ENCODE measurements at regions not wholly inside any gene's neighbourhood (a gene's known extent, or its start where the extent isn't known, plus 50 kb on each side); places are given as distances from the start of the nearest gene placed in this dataset.

DNA sequence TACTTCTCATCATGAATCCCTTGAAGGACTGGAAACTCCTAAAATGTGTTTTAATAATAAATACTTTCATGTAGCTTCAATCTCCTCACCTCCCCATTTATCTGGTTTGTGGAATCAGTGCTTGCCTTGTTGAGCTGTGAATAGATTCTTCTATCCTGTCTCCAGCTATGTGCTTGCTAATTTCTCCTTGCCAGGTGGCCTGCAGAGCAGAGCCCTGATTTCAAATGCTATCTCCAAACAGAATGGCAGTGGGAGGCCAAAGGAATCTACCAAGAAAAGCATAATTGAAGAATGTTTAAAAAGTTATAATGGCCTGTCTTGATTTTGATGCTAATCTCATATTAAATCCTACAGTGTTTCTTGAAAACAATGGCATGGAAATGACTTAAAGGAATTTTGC, 309.3 kb upstream of the CHORDC1 start:
- no peak overlapping the region for H2AK5ac ChIP-seq (ENCODE audit: low read length, severe bottlenecking)
- no peak for DNase-seq
- H3K4me2 ChIP-seq (ENCODE audit: low read length, poor library complexity, severe bottlenecking), result no peak overlapping the region
- H3K18ac ChIP-seq (ENCODE audit: low read depth in 1 of 2, low read length in 2 of 2), result no peak overlapping the region
- no peak overlapping the region for H3K4ac ChIP-seq (ENCODE audit: low read depth in 1 of 2, low read length in 2 of 2)
- no peak overlapping the region for H4K8ac ChIP-seq (ENCODE audit: low read length)
- no peak overlapping the region for H2BK12ac ChIP-seq (ENCODE audit: low read length in 2 of 2)
- H2BK5ac ChIP-seq (ENCODE audit: low read depth, low read length, poor library complexity, severe bottlenecking), result no peak overlapping the region
- no peaks in the 10 kb centered on the region for H3K4me1 ChIP-seq (ENCODE audit: control insufficient read depth, insufficient read depth, low read depth, low read length)
- no peak overlapping the region for H4K91ac ChIP-seq (ENCODE audit: low read length)
- no peak overlapping the region for H3K9ac ChIP-seq (ENCODE audit: low read length)
- H3K27me3 ChIP-seq (ENCODE audit: control insufficient read depth in 1 of 2, insufficient read depth in 1 of 2, low read length in 2 of 2), result no peaks in the 10 kb centered on the region
- H3K14ac ChIP-seq (ENCODE audit: low read length in 2 of 2), result no peak overlapping the region
- no peak overlapping the region for H3K27ac ChIP-seq (ENCODE audit: low read length, poor library complexity, severe bottlenecking)
- H3K79me1 ChIP-seq (replicated peaks; ENCODE audit: low read length, poor library complexity, severe bottlenecking), result no peaks in the 10 kb centered on the region
- H2BK120ac ChIP-seq (ENCODE audit: low read depth, low read length), result no peak overlapping the region
- H3K4me3 ChIP-seq (ENCODE audit: insufficient read depth in 1 of 2, low read depth in 1 of 2, low read length in 2 of 2), result no peak overlapping the region
- no peak overlapping the region for H3K23ac ChIP-seq (ENCODE audit: low read length in 2 of 2)
- H2BK15ac ChIP-seq (ENCODE audit: low read depth, poor library complexity, severe bottlenecking), result no peak overlapping the region
- H3K36me3 ChIP-seq (ENCODE audit: control insufficient read depth in 1 of 2, insufficient read depth in 2 of 2, low read depth in 1 of 2, low read length in 2 of 2), result no peaks in the 10 kb centered on the region
- H3K9me3 ChIP-seq (ENCODE audit: control insufficient read depth, low read length), result no peaks in the 10 kb centered on the region
- H2AFZ ChIP-seq (ENCODE audit: low read depth, low read length), result no peak overlapping the region

GRCh38 chr11:90531001-90531400, 308.2 kb upstream of the CHORDC1 start:
- H2BK12ac ChIP-seq (ENCODE audit: low read length in 2 of 2), result no peak overlapping the region
- no peak overlapping the region for H2AFZ ChIP-seq (ENCODE audit: low read depth, low read length)
- no peak overlapping the region for H3K14ac ChIP-seq (ENCODE audit: low read length in 2 of 2)
- WGBS, result no CpG with 5 or more reads among the region's 1 CpG
- no peaks in the 10 kb centered on the region for H3K79me1 ChIP-seq (replicated peaks; ENCODE audit: low read length, poor library complexity, severe bottlenecking)
- no peak overlapping the region for H3K9ac ChIP-seq (ENCODE audit: low read length)
- H2BK5ac ChIP-seq (ENCODE audit: low read depth, low read length, poor library complexity, severe bottlenecking), result no peak overlapping the region
- no peak overlapping the region for H2BK15ac ChIP-seq (ENCODE audit: low read depth, poor library complexity, severe bottlenecking)
- H4K91ac ChIP-seq (ENCODE audit: low read length), result no peak overlapping the region
- H2BK120ac ChIP-seq (ENCODE audit: low read depth, low read length), result no peak overlapping the region
- no peaks in the 10 kb centered on the region for H3K27me3 ChIP-seq (ENCODE audit: control insufficient read depth in 1 of 2, insufficient read depth in 1 of 2, low read length in 2 of 2)
- no peak overlapping the region for H2AK5ac ChIP-seq (ENCODE audit: low read length, severe bottlenecking)
- H3K4ac ChIP-seq (ENCODE audit: low read depth in 1 of 2, low read length in 2 of 2), result no peak overlapping the region
- no peak overlapping the region for H3K4me2 ChIP-seq (ENCODE audit: low read length, poor library complexity, severe bottlenecking)
- no peak overlapping the region for H3K18ac ChIP-seq (ENCODE audit: low read depth in 1 of 2, low read length in 2 of 2)
- H3K36me3 ChIP-seq (ENCODE audit: control insufficient read depth in 1 of 2, insufficient read depth in 2 of 2, low read depth in 1 of 2, low read length in 2 of 2), result no peaks in the 10 kb centered on the region
- H3K9me3 ChIP-seq (ENCODE audit: control insufficient read depth, low read length), result no peaks in the 10 kb centered on the region
- H3K27ac ChIP-seq (ENCODE audit: low read length, poor library complexity, severe bottlenecking), result no peak overlapping the region
- no peak overlapping the region for H3K23ac ChIP-seq (ENCODE audit: low read length in 2 of 2)
- H3K4me1 ChIP-seq (ENCODE audit: control insufficient read depth, insufficient read depth, low read depth, low read length), result no peaks in the 10 kb centered on the region
- no peak for DNase-seq
- no peak overlapping the region for H4K8ac ChIP-seq (ENCODE audit: low read length)
- no peak overlapping the region for H3K4me3 ChIP-seq (ENCODE audit: insufficient read depth in 1 of 2, low read depth in 1 of 2, low read length in 2 of 2)

DNA sequence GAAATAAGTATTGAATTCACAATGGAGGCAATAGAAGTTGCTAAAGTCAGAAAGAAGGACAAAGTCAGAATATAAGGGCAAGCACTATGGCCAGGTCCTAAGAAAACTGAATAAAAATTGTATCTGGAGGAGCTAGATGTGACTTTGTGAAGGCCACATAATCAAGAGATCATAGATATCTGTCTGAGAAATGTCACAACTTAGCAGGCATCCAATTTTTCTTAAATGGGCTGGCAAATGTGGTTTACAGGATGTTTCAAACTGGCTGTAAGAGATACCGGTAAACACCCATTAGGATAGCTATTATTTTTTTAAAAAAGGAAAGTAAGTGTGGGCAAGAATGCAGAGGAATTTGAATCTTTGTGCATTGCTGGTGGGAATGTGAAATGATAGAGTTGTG, 303.1 kb upstream of the CHORDC1 start:
- no peak overlapping the region for H3K4me2 ChIP-seq (ENCODE audit: low read length, poor library complexity, severe bottlenecking)
- no peak overlapping the region for H2BK15ac ChIP-seq (ENCODE audit: low read depth, poor library complexity, severe bottlenecking)
- no peaks in the 10 kb centered on the region for H3K79me1 ChIP-seq (replicated peaks; ENCODE audit: low read length, poor library complexity, severe bottlenecking)
- H3K18ac ChIP-seq (ENCODE audit: low read depth in 1 of 2, low read length in 2 of 2), result no peak overlapping the region
- no peaks in the 10 kb centered on the region for H3K9me3 ChIP-seq (ENCODE audit: control insufficient read depth, low read length)
- H3K9ac ChIP-seq (ENCODE audit: low read length), result no peak overlapping the region
- no peak overlapping the region for H2BK120ac ChIP-seq (ENCODE audit: low read depth, low read length)
- H2AK5ac ChIP-seq (ENCODE audit: low read length, severe bottlenecking), result no peak overlapping the region
- H2BK12ac ChIP-seq (ENCODE audit: low read length in 2 of 2), result no peak overlapping the region
- H3K23ac ChIP-seq (ENCODE audit: low read length in 2 of 2), result no peak overlapping the region
- no peak overlapping the region for H4K8ac ChIP-seq (ENCODE audit: low read length)
- no peak overlapping the region for H4K91ac ChIP-seq (ENCODE audit: low read length)
- H3K36me3 ChIP-seq (ENCODE audit: control insufficient read depth in 1 of 2, insufficient read depth in 2 of 2, low read depth in 1 of 2, low read length in 2 of 2), result no peaks in the 10 kb centered on the region
- no peak overlapping the region for H2AFZ ChIP-seq (ENCODE audit: low read depth, low read length)
- no peaks in the 10 kb centered on the region for H3K27me3 ChIP-seq (ENCODE audit: control insufficient read depth in 1 of 2, insufficient read depth in 1 of 2, low read length in 2 of 2)
- H2BK5ac ChIP-seq (ENCODE audit: low read depth, low read length, poor library complexity, severe bottlenecking), result no peak overlapping the region
- H3K27ac ChIP-seq (ENCODE audit: low read length, poor library complexity, severe bottlenecking), result no peak overlapping the region
- DNase-seq, result no peak
- H3K14ac ChIP-seq (ENCODE audit: low read length in 2 of 2), result no peak overlapping the region
- no peaks in the 10 kb centered on the region for H3K4me1 ChIP-seq (ENCODE audit: control insufficient read depth, insufficient read depth, low read depth, low read length)
- no peak overlapping the region for H3K4me3 ChIP-seq (ENCODE audit: insufficient read depth in 1 of 2, low read depth in 1 of 2, low read length in 2 of 2)
- 93% methylated on average over 1 of the region's 1 CpG for WGBS
- H3K4ac ChIP-seq (ENCODE audit: low read depth in 1 of 2, low read length in 2 of 2), result no peak overlapping the region

DNA sequence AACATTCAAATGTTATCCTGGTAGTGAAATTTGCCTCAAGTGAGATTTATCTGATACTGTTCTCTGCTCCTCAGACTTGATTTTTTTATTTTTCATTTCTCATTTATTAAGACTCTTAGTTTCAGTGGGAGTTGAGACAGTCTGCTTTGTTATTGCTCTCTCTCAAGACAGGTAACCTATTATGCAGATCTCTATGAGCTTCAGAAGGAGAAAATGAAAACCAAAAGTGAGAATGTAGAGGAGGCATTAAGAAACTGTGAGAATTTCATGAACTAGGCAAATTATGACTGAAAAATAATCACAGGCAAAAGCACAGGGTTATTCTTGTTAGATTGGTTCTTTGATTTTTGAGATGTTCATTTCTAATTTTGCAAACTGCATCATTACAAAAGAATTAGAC, 290.0 kb upstream of the CHORDC1 start:
- Histone ChIP-seq H3K27me3 (ENCODE audit: control insufficient read depth in 1 of 2, insufficient read depth in 1 of 2, low read length in 2 of 2) (no peaks in the 10 kb centered on the region), H3K36me3 (ENCODE audit: control insufficient read depth in 1 of 2, insufficient read depth in 2 of 2, low read depth in 1 of 2, low read length in 2 of 2) (no peaks in the 10 kb centered on the region), H3K18ac (ENCODE audit: low read depth in 1 of 2, low read length in 2 of 2) (no peak overlapping the region), H3K4me2 (ENCODE audit: low read length, poor library complexity, severe bottlenecking) (no peak overlapping the region), H3K4ac (ENCODE audit: low read depth in 1 of 2, low read length in 2 of 2) (no peak overlapping the region), H2BK5ac (ENCODE audit: low read depth, low read length, poor library complexity, severe bottlenecking) (no peak overlapping the region), H2BK15ac (ENCODE audit: low read depth, poor library complexity, severe bottlenecking) (no peak overlapping the region), H3K27ac (ENCODE audit: low read length, poor library complexity, severe bottlenecking) (no peak overlapping the region), H3K4me1 (ENCODE audit: control insufficient read depth, insufficient read depth, low read depth, low read length) (no peaks in the 10 kb centered on the region), H2AFZ (ENCODE audit: low read depth, low read length) (no peak overlapping the region), H3K79me1 (replicated peaks; ENCODE audit: low read length, poor library complexity, severe bottlenecking) (no peaks in the 10 kb centered on the region), H3K9ac (ENCODE audit: low read length) (no peak overlapping the region), H3K23ac (ENCODE audit: low read length in 2 of 2) (no peak overlapping the region), H3K4me3 (ENCODE audit: insufficient read depth in 1 of 2, low read depth in 1 of 2, low read length in 2 of 2) (no peak overlapping the region), H3K9me3 (ENCODE audit: control insufficient read depth, low read length) (no peaks in the 10 kb centered on the region), H4K91ac (ENCODE audit: low read length) (no peak overlapping the region), H2AK5ac (ENCODE audit: low read length, severe bottlenecking) (no peak overlapping the region), H2BK12ac (ENCODE audit: low read length in 2 of 2) (no peak overlapping the region), H4K8ac (ENCODE audit: low read length) (no peak overlapping the region), H2BK120ac (ENCODE audit: low read depth, low read length) (no peak overlapping the region), H3K14ac (ENCODE audit: low read length in 2 of 2) (no peak overlapping the region)
- no peak for DNase-seq

All from mesenchymal stem cell (in vitro differentiated cells and primary cell).